COLO829 (cell line): ENCODE measurements at regions not wholly inside any gene's neighbourhood (a gene's known extent, or its start where the extent isn't known, plus 50 kb on each side); places are given as distances from the start of the nearest gene placed in this dataset.
"Not testable (repeated sequence)": the region's sequence is repeated elsewhere in the genome, so short reads cannot be mapped to it uniquely, and the experiment has no call there.

Experiments used
- DNase-seq: peaks from one replicate; pipeline ENCODE4 v3.0.0; 2012; ENCODE audit warnings: low spot score

- not testable (repeated sequence) for DNase-seq
These were observed 2137.4 kb upstream of the DEFB115 start for GRCh38 chr20:29120088-29120487.

DNA sequence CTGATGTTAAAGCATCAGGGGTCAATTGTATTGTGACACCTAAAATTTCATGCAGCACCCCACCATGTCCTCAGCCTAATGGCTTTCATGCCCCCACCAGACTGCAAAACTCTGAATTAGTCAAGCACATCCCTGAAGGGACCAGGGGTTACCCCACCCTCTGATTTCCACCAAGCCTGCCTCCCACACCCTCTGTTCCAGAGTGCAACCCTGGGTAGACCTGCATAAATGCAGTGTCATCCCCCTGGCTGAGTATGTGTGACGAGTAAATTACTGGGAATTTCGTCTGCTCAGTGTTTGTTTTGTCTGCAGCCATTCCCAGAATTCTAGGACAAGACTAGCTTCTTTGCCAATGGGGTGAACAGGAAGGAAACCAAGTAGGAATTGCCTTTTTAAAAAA, 2136.9 kb upstream of the DEFB115 start:
- DNase-seq = not testable (repeated sequence)

DNA sequence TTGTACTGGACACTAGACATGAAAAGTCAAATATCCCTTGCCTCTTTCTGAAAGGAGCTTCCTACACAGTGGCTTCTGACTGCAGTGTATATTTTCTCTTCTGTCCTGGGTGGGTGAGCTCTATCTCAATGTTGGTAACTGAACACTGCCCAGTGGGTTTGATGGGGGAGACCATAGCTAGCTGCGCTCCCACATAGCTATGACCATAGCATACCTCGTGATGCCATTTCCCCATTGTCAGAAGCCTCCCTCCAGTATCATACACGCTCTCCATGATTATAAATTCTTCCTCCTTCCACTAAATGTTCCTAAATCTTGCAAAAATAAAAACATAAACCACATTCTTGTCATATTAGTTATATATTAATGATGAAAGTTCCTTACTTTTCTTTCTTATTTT, 2134.7 kb upstream of the DEFB115 start:
- not testable (repeated sequence) for DNase-seq

DNA sequence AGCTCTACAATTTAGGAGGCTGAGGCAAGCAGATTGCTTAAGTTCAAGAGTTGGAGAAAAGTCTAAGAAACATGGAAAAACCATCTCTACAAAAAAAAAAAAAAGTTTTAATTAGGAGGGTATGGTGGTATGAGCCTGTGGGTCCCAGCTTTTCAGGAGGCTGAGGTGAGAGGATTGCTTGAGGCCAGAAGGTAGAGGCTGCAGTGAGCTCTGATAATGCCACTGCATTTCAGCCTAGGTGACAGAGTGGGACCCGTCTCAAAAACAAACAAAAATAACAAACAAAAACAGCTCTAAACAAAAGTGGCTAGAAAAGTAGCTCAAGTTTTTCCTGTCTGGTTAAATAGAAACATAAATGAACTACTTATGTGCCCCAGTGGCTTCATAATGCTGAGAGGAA, 2133.6 kb upstream of the DEFB115 start:
- DNase-seq = no peak
